CD4-positive, alpha-beta T cell treated with Interleukin-17A for 4 hours (primary cell): ENCODE measurements at regions not wholly inside any gene's neighbourhood (a gene's known extent, or its start where the extent isn't known, plus 50 kb on each side); places are given as distances from the start of the nearest gene placed in this dataset.
"Not testable (repeated sequence)": the region's sequence is repeated elsewhere in the genome, so short reads cannot be mapped to it uniquely, and the experiment has no call there.

Experiments
- DNase-seq: peaks from one replicate; pipeline ENCODE4 v3.0.0-alpha.2; 2020; ENCODE audit warnings: mixed read lengths

DNA sequence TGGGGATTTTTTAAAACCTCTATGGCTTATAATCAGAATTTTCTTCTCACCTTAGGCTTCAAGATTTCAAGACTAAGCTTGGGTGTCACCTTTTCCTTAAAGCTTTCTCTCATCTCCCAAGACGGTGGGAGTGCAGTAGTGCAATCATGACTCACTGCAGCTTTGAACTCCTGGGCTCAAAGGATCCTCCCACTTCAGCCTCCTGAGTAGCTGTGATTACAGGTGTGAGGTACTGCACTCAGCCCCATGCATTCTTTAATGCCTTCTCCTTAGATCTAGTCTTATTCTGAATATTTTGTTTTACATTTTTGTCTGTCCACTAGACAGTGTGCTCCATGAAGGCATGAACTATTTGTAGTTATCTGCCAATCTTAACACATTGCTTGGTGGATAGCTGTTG lies 55.7 kb upstream of the FAT3 start:
- DNase-seq, result no peak

DNA sequence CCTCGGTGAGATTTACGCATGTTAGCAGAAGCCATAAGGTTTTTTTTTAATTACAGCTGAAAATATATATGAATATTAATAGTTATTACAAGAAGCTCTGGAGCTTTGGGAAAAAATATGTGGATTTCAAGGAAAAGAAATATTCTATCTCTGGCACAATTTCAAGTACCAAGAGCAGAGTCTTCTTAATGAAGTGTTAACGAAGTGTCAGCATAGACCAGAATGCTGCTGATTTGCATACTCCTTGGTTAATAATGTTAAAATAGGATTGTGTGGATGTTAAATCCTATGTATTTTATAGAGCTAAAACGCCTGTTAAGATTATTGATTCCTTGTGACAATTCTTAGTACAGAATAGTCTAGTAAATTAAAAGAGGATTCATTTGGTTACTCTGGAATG lies 57.0 kb upstream of the FAT3 start:
- DNase-seq, result no peak

DNA sequence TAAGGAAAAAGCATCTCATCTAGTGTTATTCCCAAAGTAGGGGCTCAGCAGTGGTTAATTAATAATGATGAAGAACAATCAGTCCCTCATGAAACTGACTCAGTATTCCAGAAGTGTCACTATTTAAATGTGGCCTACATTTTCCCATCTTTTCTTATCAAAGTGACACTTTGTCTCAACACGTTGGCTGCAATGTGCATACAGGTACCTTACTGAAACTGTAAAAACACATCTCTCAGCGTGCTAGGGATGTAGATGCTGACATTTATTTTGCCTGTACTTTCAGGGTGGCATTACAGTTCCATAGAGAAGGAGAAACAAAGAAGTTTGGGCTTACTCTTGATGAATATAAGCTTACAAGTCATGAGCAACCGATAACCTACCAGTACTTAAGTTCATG lies 58.3 kb upstream of the FAT3 start:
- no peak for DNase-seq

DNA sequence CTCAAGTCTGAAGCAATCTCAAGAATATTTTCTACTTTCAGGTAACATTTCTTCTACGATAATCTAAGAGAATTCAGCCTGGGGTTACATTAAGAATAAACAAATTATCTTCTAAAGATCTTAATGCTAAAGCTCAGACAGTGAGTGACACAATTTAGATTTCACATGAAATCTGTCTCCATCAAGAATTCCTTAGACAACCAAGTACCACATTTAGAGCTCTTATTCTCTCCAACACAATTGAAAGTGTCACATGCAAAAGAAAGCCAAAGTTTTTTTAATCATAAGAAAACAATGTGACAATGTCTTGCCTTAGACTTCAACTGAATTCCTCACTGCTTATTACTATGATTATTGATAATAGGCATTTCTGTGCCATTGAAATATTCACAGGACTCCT lies 60.7 kb upstream of the FAT3 start:
- DNase-seq, result no peak

DNA sequence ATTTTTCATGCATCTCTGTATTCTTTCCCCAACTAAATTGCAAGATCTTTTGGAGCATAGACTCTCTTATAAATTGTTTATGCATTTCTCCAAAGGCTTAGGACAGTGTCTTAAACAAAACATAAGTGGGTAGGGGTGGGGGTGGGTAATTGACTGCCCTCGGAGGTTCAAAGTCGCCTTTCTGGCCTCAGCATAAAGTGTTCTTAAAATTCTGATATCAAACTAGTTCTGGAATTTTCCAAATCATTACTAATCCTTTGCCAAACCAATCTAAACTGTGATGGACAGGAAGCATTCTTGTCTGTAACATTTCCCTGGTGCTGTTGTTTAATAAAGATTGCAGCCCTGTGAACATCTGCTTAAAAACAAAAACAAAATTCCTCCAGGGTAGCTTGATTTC lies 61.8 kb upstream of the FAT3 start:
- DNase-seq, result no peak

DNA sequence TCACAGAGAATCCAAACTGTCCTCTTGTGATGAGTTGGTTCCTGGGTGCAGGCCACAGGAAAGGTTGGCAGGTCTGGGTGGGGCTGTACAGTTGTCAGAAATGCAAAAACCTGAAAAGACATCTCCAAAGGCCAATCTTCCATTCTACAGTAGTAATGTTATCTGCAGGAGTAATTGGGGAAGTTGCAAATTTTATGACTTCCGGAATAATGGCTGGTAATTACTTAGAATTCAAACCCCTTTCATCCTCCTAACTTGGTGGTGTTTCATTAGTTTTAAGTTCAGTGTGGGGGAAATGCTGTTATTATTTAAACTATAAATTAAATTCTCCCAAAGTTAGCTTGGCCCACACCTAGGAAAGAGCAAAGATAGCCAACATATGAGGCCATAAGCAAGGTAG lies 64.7 kb upstream of the FAT3 start:
- no peak for DNase-seq

DNA sequence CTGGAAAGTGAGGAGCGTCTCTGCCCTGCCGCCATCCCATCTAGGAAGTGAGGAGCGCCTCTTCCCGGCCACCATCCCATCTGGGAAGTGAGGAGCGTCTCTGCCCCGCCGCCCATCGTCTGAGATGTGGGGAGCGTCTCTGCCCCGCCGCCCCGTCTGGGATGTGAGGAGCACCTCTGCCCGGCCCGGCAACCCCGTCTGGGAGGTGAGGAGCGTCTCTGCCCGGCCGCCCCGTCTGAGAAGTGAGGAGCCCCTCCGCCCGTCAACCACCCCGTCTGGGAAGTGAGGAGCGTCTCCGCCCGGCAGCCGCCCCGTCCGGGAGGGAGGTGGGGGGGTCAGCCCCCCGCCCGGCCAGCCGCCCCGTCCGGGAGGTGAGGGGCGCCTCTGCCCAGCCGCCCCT lies 67.2 kb upstream of the FAT3 start:
- not testable (repeated sequence) for DNase-seq

DNA sequence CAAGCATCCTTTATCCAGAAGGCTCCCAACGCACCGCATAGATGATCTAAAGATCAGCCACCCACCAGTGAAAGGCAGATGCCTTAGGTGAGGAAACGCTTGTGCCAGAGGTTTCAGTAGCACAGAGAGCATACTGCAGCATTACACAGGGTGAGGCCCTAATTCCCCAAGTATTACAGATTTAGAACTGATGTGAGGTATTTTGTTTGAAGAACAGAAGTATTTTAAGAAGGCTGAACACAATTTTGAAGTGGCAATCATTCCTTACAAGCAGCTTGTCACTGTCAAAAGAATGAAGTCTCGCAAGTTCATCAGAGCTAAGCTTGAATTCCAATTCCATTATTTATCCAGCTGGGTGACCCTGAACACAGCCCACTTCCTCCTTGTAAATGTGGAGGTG lies 70.0 kb upstream of the FAT3 start:
- DNase-seq, result no peak

DNA sequence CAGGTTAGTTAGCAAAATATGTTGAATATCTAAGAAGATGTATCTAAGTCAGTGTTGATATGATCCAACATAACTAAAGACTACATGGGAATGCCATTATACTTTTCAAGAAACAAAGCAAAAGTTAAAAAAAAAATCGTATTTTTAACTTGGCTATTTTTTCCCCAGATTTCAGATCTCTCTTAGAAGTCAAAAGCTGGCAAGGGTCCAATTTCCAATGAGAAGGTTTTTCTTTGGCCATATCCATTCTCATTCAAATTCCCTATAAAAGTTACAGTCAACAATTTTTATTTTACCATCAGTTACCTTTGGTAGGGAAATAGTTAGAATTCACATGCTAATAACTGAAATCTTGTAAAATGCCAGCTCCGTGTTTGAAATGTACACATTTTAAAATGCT lies 70.5 kb upstream of the FAT3 start:
- DNase-seq, result no peak

DNA sequence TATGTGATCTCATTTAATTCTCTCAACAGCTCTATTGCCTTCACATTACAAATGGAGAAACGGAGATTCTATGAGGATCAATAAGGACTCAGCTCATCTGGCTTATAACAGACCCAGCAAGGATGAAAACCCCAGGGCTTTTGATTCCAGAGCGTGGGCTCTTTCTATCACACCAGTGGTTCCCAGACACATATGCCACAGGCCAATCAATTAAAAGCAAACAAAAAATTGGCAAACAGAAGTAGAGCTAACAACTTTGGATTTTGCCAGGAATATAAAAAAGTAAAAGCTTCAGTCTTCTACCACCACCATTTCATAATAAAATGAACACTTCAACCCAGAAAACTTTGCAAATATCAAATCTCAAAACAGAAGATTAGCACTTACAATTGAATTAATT lies 71.1 kb upstream of the FAT3 start:
- DNase-seq, result no peak

DNA sequence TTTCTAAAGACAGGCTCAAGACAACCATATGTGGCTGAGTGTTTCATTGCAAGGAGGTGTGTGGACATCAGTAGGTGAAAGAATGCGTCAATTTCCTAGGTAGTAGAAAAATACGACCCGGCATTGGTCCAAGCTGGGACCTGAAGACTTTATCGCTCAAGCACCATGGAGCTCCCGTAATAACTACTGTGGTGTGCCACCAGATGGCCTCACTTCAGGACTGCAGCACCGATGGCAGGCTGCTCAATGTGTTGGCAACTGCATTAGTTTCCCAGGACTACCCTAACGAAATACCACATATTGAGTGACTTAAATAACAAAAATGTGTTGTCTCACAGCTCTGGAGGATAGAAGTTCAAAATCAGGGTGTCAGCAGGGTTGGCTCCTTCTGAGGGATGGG lies 72.4 kb upstream of the FAT3 start:
- DNase-seq, result no peak

DNA sequence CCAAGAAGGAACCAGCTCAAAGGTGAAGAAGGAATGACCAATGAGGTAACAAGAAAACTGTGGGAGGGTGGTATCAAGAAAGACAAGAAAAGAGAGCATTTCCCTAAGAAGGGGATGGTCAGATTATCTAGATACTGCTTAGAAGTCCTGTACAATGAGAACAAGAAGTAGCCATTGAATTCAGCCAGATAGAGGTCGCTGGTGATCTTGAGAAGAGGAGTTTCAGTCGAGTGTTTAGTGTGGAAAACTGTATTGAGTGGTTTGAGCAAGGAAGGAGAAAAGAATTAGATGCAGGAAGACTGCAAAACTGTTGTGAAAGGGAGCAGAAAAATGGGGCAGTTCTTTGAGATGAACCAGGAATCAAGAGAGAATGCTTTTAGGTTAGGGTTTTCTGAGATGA lies 74.6 kb upstream of the FAT3 start:
- DNase-seq, result no peak

DNA sequence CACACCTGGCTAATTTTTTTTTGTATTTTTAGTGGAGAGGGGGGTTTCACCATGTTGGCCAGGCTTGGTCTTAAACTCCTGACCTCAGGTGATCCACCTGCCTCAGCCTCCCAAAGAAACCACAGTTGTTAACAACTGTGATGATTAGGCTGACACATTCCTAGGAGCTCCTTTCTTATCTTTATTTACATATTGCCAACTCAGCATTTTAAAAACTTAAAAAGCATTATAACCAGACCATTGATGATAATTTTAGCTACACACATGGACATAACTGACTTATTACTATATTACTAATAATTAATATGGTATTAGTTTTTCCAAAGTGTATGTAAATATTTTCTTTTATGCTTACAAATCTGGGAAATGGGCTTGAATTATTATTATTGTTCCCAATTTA lies 82.9 kb upstream of the FAT3 start:
- DNase-seq, result no peak

DNA sequence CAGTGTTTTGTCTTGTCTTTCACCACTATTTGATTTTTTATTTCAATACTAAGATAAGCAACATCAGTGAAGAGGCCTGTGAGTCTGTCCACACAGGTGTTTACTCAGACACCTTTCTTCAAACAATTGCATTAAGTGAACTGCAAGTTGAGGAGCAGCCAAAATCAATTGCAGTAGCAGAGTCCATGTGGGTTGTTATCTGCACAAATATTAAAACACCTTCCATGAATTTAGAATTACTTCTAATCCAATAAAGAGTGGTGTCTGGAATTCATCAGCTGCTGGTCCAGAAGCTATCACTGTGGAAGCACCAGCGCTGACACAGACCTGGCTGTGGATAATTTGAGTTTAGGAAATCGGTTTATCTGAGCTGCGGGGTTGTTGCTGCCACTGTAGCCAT lies 83.5 kb upstream of the FAT3 start:
- no peak for DNase-seq

DNA sequence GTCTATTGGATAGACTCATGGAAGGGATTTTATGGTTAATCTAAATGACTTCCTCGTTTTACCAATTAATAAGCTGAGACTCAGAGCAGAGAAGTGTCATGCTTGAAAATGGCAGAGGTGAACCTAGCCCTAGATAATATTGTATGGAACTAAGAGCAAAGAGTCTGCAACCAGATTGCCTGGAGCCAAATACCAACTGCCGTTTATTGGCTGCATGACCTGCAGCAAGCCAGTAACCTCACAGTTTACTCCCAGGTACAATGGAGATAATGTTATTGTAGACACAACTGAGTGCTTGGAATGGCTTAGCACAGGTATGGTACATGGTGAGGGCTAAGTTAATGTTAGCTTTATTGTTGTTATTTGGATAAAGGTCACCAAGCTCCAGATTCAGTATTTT lies 84.6 kb upstream of the FAT3 start:
- no peak for DNase-seq

DNA sequence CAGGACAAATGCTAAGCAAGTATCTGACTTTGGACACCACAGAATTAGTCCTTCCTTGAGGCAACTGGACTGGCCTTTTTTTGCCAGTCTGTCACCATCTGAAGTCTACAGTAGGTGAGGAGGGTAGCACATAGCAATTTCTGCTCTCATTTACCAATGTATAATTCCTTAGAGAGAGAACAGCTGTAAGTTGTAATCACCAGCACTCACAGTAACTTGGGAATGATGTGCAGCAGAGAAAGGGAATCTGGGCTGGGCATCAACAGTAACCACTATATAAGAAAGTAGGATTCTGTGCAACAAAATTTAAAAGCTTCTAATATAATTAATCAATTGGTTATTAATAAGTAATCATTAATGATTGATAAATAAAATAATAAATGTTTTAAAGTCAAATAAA lies 86.3 kb upstream of the FAT3 start:
- no peak for DNase-seq

DNA sequence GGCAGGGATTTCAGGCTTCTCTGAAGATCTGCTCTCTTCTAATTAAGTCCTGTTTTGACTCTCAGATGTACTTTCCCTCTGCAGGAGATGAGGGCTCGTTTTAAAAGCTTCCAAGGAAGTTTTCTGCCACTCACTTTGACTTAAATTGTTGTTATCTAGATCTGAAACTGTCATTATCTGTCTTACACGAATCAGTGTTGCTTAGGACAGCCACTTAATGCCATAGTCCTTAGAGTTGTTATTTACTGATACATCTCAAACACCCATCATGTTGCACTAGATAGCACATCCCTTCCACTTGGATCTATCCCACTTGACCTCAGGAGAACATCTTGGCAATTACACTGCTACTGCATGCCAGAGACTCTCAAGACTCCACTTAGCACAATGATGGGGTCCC lies 86.9 kb upstream of the FAT3 start:
- no peak for DNase-seq

DNA sequence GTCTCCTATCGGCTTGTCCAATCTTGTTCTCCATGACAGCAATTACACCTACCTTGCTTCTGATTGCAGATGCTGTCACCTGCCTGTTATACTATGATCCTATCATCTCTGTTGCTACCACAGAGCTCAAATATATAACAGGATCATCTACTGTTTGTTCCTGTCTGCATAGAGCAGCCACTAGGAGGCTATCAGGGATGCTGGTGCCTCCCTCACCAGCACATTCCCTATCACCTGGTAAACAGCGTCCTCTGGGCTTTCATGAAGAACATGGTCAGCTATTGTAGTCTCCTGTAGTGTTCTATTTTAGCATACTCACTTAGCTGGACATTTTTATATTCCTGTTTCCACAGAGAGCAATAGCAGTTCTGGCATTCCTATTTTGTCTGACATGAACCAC lies 87.8 kb upstream of the FAT3 start:
- DNase-seq, result no peak

DNA sequence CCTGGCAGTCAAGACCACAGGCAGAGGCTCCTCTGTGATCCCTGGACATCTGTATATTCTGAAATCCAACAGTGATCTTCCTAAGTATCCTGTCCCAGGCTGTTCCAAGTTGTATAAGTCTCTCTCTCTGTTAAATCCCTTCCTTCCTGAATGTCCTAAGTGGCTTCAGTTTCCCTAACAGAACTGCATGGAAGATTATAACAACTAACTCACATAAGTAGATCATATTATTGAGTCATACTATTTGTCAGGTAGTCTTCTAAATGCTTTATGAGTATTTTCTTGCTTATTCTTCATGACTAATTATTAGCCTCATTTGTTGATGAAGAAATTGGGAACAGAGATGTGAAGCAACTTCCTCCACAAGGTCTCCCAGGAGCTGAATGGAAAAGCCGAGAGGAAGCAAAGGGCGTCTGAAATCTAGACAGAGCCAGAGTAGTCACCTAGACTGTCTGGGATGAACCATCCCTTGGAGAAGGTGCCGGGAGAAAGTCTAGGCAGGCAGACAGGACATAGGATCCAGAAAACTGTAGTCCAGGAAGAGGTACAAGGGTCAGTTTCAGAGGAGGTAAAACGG lies 93.2 kb upstream of the FAT3 start:
- no peak for DNase-seq

DNA sequence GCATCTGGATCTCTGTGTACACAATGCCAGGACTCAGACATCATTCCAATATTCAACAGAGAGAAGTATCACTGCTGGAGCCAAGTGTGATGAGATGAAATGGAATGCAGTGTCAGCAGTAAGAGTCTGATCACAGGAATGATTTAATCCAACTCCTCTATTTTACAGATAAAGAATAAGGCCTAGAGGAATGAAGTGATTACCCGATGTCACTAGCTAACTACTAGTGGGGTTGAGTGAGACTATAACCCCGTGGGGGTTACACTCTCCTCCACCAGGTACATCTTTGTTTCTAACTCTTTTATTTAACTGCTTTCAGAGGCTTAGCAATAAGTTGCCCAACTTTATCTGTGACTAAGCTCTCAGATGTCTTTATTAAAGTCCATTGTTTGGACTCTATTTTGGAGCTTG lies 94.2 kb upstream of the FAT3 start:
- DNase-seq, result no peak

DNA sequence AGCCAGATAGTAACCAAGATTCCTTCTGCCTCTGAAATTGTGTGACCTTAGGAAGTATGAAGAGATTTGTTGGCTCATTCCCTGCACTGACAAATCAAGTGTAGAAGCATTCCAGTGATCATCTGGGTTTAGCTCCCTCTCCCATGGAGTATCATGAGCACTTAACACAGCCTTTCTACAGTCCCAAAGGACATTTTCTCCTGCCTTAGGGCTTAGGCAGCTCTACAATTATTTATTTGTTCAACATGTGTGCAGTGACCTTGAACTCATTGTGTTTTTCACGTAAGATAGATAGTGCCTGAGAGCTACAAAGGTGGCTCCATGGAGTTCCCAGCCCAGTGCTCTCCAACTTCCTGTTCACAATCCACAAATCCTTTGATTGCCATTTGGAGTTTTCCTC lies 94.8 kb upstream of the FAT3 start:
- DNase-seq, result no peak

DNA sequence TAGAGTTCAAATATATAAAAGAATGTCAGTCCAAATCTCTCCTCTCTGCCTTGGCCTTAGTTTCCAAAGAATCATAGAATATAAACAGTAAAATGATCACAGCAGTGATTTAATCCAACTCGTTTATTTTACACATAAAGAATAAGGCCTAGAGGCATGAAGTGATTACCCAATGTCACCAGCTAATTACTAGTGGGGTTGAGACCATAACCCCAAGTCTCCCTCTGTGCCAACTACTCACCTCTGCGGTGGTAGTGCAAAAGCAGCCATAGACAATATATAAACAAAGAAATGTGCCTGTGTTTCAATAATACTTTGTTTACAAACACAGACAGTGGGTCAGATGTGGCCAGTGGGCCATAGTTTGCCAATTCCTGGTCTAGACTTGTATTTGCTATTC lies 96.6 kb upstream of the FAT3 start:
- no peak for DNase-seq

DNA sequence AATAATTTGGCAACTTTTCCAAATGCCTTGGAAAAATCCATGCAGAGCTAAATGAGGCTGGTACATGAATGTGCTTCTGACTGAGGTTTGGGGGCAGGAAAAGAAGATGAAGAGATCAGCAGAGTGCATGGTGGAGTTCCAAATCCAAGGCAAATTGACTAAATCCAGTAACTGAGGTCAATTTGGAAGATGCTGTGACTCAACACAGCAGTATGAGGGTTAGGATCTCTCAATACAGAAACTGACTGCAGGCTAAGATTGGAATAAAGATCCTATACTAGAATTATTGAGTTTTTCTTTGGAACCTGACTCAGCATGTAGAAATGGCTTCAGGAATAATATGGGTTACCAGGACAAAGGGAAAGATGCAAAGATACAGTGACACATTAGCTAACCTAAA lies 99.3 kb upstream of the FAT3 start:
- no peak for DNase-seq

DNA sequence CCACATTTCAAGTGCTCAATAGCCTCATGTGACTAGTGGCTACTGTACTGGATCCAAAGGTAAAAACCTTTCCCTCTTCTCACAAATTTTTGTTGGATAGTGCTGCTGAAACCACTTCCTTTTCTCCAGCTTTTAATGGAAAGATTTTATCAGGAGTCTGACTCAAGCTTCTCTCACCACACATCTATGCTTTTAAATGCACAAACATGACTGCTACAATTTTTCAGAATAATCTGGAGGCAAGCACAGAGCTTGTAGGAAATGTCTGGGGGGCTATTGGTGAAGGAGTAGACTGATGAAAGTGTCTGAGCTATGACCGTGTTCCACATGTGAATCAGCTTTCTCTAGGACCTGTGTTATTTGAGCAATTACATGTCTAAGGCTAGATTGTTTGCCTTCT lies 101.1 kb upstream of the FAT3 start:
- DNase-seq, result no peak

DNA sequence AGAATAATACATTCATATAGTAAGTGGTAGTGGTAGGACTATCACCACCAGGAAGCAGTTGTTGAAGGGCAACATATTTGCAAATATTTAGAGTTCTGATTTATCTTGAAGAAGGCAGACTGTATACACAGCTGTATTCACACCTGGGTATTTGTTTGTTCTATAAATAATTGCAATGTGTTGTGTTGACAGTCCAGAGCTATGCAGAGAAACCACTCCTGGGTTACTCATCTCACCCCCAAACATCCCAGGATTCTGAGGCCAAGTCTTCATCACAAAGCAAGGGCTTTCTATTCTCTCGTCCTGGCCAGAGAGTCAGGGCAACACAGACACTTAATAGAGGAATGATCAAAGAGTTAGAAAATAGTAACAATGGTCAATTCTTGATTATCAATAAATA lies 102.1 kb upstream of the FAT3 start:
- DNase-seq, result no peak

DNA sequence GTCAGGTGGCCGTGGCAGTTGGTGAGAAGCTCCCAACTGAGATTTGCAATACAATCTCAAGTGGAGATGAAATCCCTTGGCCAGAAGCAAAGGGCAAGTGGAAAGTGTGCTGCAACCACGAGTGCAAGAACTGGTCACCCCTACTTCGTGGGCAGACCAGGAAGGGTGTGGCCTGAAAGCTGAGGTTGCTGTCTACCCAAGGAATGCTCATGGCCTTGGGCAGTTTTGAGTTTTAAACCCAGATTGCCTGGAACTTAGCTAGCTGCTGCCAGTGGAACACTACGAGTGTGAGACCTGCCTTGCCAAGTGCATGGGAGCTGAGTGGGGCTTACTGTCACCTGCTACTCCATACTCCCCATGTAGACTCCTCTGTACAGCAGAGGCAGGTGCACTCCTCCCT lies 113.3 kb upstream of the FAT3 start:
- DNase-seq, result no peak
